HL-60 (cell line): ENCODE measurements at regions not wholly inside any gene's neighbourhood (a gene's known extent, or its start where the extent isn't known, plus 50 kb on each side); places are given as distances from the start of the nearest gene placed in this dataset.

Experiments used
- CTCF ChIP-seq: IDR thresholded peaks from one replicate; pipeline ENCODE4 v1.5.1; 2011; ENCODE audit warnings: low read length, control low read depth, inconsistent platforms; ENCODE audit not compliant: insufficient read depth
- GABPA ChIP-seq: IDR thresholded peaks from 2 replicates; pipeline ENCODE4 v1.6.1; 2012; ENCODE audit warnings: low read depth
- POLR2AphosphoS5 ChIP-seq: IDR thresholded peaks from 2 replicates; pipeline ENCODE4 v1.6.1; 2012; ENCODE audit warnings: low read depth

DNA sequence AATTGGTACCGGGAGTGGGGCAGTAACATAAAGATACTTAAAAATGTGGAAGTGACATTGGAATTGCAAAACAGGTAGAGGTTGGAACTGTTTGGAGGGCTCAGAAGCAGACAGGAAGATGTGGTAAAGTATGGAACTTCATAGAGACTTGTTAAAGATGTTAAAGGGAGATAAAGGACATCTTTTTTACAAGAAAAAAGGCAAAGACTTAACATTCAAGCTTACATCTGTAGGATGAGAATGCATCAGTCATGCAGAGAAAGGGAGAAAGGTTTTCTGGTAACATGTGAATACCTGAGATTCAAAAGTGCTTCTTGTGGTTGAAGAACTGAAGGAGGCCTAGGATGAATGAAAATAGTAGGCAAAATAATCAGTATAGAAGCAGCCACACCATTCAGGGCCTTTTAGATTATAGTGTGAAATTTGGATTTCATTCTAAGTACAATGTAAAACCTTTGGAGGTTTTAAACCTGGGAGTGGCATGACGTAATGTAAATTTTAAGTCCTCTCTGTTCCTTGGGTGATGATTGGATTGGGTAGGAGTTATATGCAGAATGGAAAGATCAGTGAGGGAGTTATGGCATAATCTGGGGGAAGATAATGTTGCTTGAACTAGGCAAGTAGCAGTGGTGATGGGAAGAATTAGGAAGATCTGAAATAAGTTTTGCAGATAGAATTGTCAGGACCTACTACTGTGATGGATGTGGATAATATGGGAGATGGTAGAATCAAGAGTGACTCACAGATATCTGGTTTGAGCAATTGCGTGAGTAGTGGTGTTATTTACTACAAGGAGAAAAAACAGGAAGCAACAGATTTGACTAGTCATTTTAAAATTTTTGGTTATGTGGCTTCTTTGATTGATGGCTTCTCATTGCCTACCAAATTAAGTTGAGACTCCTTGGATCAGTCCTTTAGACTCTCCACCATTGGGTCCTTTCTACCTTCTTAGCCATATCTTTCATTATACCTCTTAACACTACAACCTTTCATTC is 138.7 kb downstream of the VSIG4 start:
- TF ChIP-seq CTCF (no peak), POLR2AphosphoS5 (no peak), GABPA (no peak)
